GDM1 (cell line): ENCODE measurements at regions not wholly inside any gene's neighbourhood (a gene's known extent, or its start where the extent isn't known, plus 50 kb on each side); places are given as distances from the start of the nearest gene placed in this dataset.
"Not testable (repeated sequence)": the region's sequence is repeated elsewhere in the genome, so short reads cannot be mapped to it uniquely, and the experiment has no call there.

ENCODE experiments used
- DNase-seq: peaks from one replicate; lab custom pipeline; 2025; lab: John Stamatoyannopoulos, UW

- DNase-seq = no peak
Measured at GRCh38 chr16:9343276-9343675, 251.8 kb downstream of the HAPSTR1 start.

GRCh38 chr16:9344508-9344907 lies 253.1 kb downstream of the HAPSTR1 start:
- no peak for DNase-seq

- no peak for DNase-seq
Measured at GRCh38 chr16:9345046-9345445, 253.6 kb downstream of the HAPSTR1 start.

- no peak for DNase-seq
Measured at GRCh38 chr16:9345880-9346279, 254.4 kb downstream of the HAPSTR1 start.

GRCh38 chr16:9348912-9349311 lies 257.5 kb downstream of the HAPSTR1 start:
- no peak for DNase-seq

- not testable (repeated sequence) for DNase-seq
Measured at GRCh38 chr16:9349373-9349960, 258.0 kb downstream of the HAPSTR1 start.

GRCh38 chr16:9350119-9350799 lies 258.8 kb downstream of the HAPSTR1 start:
- DNase-seq = not testable (repeated sequence)

- DNase-seq = no peak
Measured at GRCh38 chr16:9351440-9351839, 260.0 kb downstream of the HAPSTR1 start.

GRCh38 chr16:9351841-9352434 lies 260.5 kb downstream of the HAPSTR1 start:
- no peak for DNase-seq

- DNase-seq = no peak
Measured at GRCh38 chr16:9357829-9358228, 266.4 kb downstream of the HAPSTR1 start.

- no peak for DNase-seq
Measured at GRCh38 chr16:9360075-9360474, 268.6 kb downstream of the HAPSTR1 start.

GRCh38 chr16:9362050-9362449 lies 270.6 kb downstream of the HAPSTR1 start:
- no peak for DNase-seq

GRCh38 chr16:9362604-9363003 lies 271.2 kb downstream of the HAPSTR1 start:
- DNase-seq = no peak

- no peak for DNase-seq
Measured at GRCh38 chr16:9363520-9363919, 272.1 kb downstream of the HAPSTR1 start.

GRCh38 chr16:9364721-9365369 lies 273.4 kb downstream of the HAPSTR1 start:
- no peak for DNase-seq

- DNase-seq = no peak
Measured at GRCh38 chr16:9365370-9365728, 273.9 kb downstream of the HAPSTR1 start.

- DNase-seq = no peak
Measured at GRCh38 chr16:9366048-9366969, 274.9 kb downstream of the HAPSTR1 start.

GRCh38 chr16:9370061-9370491 lies 278.6 kb downstream of the HAPSTR1 start:
- DNase-seq = no peak

GRCh38 chr16:9371713-9372448 lies 280.4 kb downstream of the HAPSTR1 start:
- DNase-seq = no peak

- no peak for DNase-seq
Measured at GRCh38 chr16:9372934-9373890, 281.8 kb downstream of the HAPSTR1 start.
